Osteocyte (in vitro differentiated cells): ENCODE measurements at regions not wholly inside any gene's neighbourhood (a gene's known extent, or its start where the extent isn't known, plus 50 kb on each side); places are given as distances from the start of the nearest gene placed in this dataset.

Source experiments
- DNase-seq: peaks from one replicate; pipeline ENCODE4 v3.0.0; 2021; ENCODE audit warnings: mixed read lengths; ENCODE audit not compliant: unreplicated experiment; ENCODE audit errors: extremely low spot score
- H3K27ac Mint-ChIP-seq: one replicate; pipeline ENCODE4 v1.8.0; 2021; ENCODE audit warnings: mild to moderate bottlenecking, mixed read lengths; ENCODE audit not compliant: unreplicated experiment
- H3K27me3 Mint-ChIP-seq: one replicate; pipeline ENCODE4 v1.8.0; 2021; ENCODE audit warnings: mixed read lengths; ENCODE audit not compliant: unreplicated experiment
- H3K36me3 Mint-ChIP-seq: one replicate; pipeline ENCODE4 v1.8.0; 2021; ENCODE audit warnings: mixed read lengths; ENCODE audit not compliant: unreplicated experiment
- H3K4me1 Mint-ChIP-seq: one replicate; pipeline ENCODE4 v1.8.0; 2021; ENCODE audit warnings: mixed read lengths; ENCODE audit not compliant: unreplicated experiment
- H3K4me3 Mint-ChIP-seq: one replicate; pipeline ENCODE4 v1.8.0; 2021; ENCODE audit warnings: mild to moderate bottlenecking, moderate library complexity, mixed read lengths; ENCODE audit not compliant: unreplicated experiment
- H3K9me3 Mint-ChIP-seq: one replicate; pipeline ENCODE4 v1.8.0; 2021; ENCODE audit warnings: mixed read lengths; ENCODE audit not compliant: unreplicated experiment
- TF ChIP-seq, protein P1 (sequence below): fragments of 200-600 bp; sonication (generic); IDR thresholded peaks from 2 replicates; pipeline ENCODE4 v1.5.0; 2021; ENCODE audit warnings: antibody characterized with exemption, mild to moderate bottlenecking, moderate library complexity

GRCh38 chr4:157840034-157840433 is 332.8 kb downstream of the GASK1B start:
- Mint-ChIP-seq H3K4me1 (peaks cover 6% of the 10 kb centered on the region), H3K36me3 (no peaks in the 10 kb centered on the region), H3K27ac (no peak overlapping the region), H3K9me3 (no peaks in the 10 kb centered on the region), H3K27me3 (peaks cover 3% of the 10 kb centered on the region), H3K4me3 (no peak overlapping the region)
- no peak for DNase-seq
- TF ChIP-seq, protein P1, sequence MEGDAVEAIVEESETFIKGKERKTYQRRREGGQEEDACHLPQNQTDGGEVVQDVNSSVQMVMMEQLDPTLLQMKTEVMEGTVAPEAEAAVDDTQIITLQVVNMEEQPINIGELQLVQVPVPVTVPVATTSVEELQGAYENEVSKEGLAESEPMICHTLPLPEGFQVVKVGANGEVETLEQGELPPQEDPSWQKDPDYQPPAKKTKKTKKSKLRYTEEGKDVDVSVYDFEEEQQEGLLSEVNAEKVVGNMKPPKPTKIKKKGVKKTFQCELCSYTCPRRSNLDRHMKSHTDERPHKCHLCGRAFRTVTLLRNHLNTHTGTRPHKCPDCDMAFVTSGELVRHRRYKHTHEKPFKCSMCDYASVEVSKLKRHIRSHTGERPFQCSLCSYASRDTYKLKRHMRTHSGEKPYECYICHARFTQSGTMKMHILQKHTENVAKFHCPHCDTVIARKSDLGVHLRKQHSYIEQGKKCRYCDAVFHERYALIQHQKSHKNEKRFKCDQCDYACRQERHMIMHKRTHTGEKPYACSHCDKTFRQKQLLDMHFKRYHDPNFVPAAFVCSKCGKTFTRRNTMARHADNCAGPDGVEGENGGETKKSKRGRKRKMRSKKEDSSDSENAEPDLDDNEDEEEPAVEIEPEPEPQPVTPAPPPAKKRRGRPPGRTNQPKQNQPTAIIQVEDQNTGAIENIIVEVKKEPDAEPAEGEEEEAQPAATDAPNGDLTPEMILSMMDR: no peak

- Mint-ChIP-seq H3K4me1 (peaks cover 6% of the 10 kb centered on the region), H3K27me3 (peaks cover 3% of the 10 kb centered on the region), H3K4me3 (no peak overlapping the region), H3K9me3 (no peaks in the 10 kb centered on the region), H3K36me3 (no peaks in the 10 kb centered on the region), H3K27ac (no peak overlapping the region)
- TF ChIP-seq, protein P1: no peak
- no peak for DNase-seq
Observed at GRCh38 chr4:157838366-157838765, 334.5 kb downstream of the GASK1B start.

- H3K36me3 Mint-ChIP-seq: no peaks in the 10 kb centered on the region
- H3K4me3 Mint-ChIP-seq: no peak overlapping the region
- peaks cover 3% of the 10 kb centered on the region for H3K27me3 Mint-ChIP-seq
- TF ChIP-seq, protein P1: no peak
- H3K4me1 Mint-ChIP-seq: peaks cover 6% of the 10 kb centered on the region
- no peaks in the 10 kb centered on the region for H3K9me3 Mint-ChIP-seq
- no peak overlapping the region for H3K27ac Mint-ChIP-seq
- DNase-seq: no peak
Observed at GRCh38 chr4:157837071-157837703, 335.6 kb downstream of the GASK1B start.

- Mint-ChIP-seq H3K4me1 (no peaks in the 10 kb centered on the region), H3K27me3 (no peaks in the 10 kb centered on the region), H3K27ac (no peak overlapping the region), H3K36me3 (peaks cover 1% of the 10 kb centered on the region), H3K9me3 (peaks cover 4% of the 10 kb centered on the region), H3K4me3 (no peak overlapping the region)
- TF ChIP-seq, protein P1: no peak
- DNase-seq: no peak
Observed at GRCh38 chr4:157832596-157832995, 340.2 kb downstream of the GASK1B start.

- no peak for DNase-seq
- Mint-ChIP-seq H3K4me3 (no peak overlapping the region), H3K27ac (no peak overlapping the region), H3K9me3 (peaks cover 23% of the 10 kb centered on the region), H3K4me1 (no peaks in the 10 kb centered on the region), H3K36me3 (peaks cover 5% of the 10 kb centered on the region), H3K27me3 (no peaks in the 10 kb centered on the region)
- TF ChIP-seq, protein P1: no peak
Observed at GRCh38 chr4:157824021-157824420, 348.8 kb downstream of the GASK1B start.
